ENCODE measurements at regions not wholly inside any gene's neighbourhood (a gene's known extent, or its start where the extent isn't known, plus 50 kb on each side); places are given as distances from the start of the nearest gene placed in this dataset.

DNA sequence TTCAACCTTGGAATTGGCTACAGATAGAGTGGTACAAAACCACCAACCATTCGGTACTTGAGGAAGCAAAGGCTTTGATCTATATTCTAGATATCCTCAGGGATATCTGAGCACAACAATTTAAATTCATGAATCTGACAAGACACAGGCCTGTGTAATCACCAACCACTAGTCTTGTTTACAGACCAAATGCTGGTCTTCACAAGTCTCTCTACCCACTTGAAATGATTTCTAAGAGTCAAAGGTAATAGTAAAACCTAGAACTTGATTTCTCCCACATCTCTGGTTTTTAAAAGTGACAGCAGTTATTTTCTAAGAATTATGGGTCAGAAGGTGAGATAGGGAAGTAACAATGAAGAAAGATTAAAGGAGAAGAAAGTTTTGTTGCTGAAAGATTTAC, 613.7 kb upstream of the ACVR2A start:
- in situ Hi-C loops (cut with MboI; ENCODE audit: low pct_unique_long_range_greater_than_20kb, low sequenced_read_pairs, unreplicated experiment) = no loop called here
- no peak for DNase-seq (ENCODE audit: low spot score)

DNA sequence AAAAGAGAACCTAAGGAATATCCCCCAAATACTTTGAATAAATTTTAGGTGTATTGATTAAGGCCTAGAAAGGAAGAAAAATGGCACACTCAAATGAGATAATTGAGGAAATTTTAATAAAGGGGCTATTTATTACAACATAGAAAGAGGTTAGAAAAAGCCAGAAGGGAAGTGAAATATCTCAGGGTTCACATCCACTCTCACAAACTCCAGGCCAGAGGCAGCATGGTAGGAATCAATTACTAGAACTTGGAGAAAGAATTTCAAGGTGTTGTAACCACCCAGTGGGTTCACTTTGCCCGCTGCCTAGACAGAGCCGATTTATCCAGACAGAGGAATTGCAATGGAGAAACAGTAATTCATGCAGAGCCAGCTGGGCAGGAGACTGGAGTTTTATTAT, 617.5 kb upstream of the ACVR2A start:
- TF ChIP-seq, protein P1, sequence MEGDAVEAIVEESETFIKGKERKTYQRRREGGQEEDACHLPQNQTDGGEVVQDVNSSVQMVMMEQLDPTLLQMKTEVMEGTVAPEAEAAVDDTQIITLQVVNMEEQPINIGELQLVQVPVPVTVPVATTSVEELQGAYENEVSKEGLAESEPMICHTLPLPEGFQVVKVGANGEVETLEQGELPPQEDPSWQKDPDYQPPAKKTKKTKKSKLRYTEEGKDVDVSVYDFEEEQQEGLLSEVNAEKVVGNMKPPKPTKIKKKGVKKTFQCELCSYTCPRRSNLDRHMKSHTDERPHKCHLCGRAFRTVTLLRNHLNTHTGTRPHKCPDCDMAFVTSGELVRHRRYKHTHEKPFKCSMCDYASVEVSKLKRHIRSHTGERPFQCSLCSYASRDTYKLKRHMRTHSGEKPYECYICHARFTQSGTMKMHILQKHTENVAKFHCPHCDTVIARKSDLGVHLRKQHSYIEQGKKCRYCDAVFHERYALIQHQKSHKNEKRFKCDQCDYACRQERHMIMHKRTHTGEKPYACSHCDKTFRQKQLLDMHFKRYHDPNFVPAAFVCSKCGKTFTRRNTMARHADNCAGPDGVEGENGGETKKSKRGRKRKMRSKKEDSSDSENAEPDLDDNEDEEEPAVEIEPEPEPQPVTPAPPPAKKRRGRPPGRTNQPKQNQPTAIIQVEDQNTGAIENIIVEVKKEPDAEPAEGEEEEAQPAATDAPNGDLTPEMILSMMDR (IDR thresholded peaks at IDR 0.05; ENCODE audit: extremely low read depth, insufficient read depth, missing control alignments) = no peak
- no peak for DNase-seq (ENCODE audit: low spot score)
- in situ Hi-C loops (cut with MboI; ENCODE audit: low pct_unique_long_range_greater_than_20kb, low sequenced_read_pairs, unreplicated experiment) = no loop called here

More for the DNA sequence above, 613.7 kb upstream of the ACVR2A start:
- TF ChIP-seq, protein P1 (IDR thresholded peaks at IDR 0.05; ENCODE audit: extremely low read depth, insufficient read depth, missing control alignments) = no peak

DNA sequence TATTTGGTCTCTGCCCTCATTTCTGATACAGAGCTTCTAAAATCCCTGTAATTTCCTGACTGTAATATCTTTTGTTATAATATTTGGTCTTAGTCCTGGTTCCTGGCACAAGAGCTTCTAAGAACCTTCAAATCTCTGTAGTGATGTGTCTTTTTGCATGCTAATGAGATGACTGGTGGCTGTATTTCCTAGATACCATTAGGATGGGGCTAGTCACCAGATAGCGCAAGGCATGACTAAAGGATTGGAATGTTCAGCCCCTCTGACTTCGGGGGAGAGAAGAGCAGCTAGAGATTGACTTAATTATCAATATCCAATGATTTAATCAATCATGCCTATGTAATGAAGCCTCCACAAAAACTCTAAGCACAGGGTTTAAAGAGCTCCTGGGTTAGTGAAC, 620.8 kb upstream of the ACVR2A start:
- TF ChIP-seq, protein P1 (IDR thresholded peaks at IDR 0.05; ENCODE audit: extremely low read depth, insufficient read depth, missing control alignments) = no peak
- DNase-seq (ENCODE audit: low spot score) = no peak
- in situ Hi-C loops (cut with MboI; ENCODE audit: low pct_unique_long_range_greater_than_20kb, low sequenced_read_pairs, unreplicated experiment) = no loop called here

- DNase-seq (ENCODE audit: low spot score) = no peak
- TF ChIP-seq, protein P1 (IDR thresholded peaks at IDR 0.05; ENCODE audit: extremely low read depth, insufficient read depth, missing control alignments) = no peak
- in situ Hi-C loops (cut with MboI; ENCODE audit: low pct_unique_long_range_greater_than_20kb, low sequenced_read_pairs, unreplicated experiment) = no loop called here
Measured at GRCh38 chr2:147223553-147224060, 621.2 kb upstream of the ACVR2A start.

DNA sequence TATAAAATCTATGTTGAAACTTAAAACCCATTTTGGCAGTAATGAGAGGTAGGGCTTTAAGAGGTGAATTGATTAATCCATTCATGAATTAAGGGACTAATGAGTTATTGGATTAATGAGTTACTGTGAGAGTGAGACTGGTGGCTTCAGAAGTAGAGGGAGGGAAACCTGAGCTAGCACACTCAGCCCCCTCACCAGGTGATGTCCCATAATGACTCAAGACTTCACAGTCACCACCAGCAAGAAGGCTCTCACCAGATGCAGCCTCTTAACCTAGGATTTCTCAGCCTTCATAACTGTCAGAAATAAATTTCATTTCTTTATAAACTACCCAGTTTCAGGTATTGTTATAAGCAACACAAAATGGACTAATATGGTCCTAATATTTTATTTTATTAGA, 621.7 kb upstream of the ACVR2A start:
- TF ChIP-seq, protein P1 (IDR thresholded peaks at IDR 0.05; ENCODE audit: extremely low read depth, insufficient read depth, missing control alignments) = no peak
- in situ Hi-C loops (cut with MboI; ENCODE audit: low pct_unique_long_range_greater_than_20kb, low sequenced_read_pairs, unreplicated experiment) = no loop called here
- peak; percentile 7 for DNase-seq (ENCODE audit: low spot score)

DNA sequence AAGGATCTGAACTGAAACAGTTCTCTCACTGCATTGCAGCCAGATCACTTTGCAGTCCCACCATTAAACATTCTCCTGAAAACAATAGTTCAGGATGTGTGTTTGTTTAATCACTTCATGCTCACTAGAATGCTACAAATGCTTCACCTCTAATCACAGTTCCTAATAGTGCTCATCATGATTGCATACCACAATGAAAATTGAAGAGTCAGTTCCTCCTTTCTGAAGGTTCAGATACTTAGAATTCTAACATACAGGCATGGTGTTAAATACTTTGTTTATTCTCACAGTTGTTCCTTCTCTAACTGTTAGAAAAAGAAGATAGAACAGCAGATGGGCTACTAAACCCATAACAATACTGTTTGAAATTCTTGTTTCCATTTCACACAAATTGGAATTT, 622.3 kb upstream of the ACVR2A start:
- TF ChIP-seq, protein P1 (IDR thresholded peaks at IDR 0.05; ENCODE audit: extremely low read depth, insufficient read depth, missing control alignments) = no peak
- in situ Hi-C loops (cut with MboI; ENCODE audit: low pct_unique_long_range_greater_than_20kb, low sequenced_read_pairs, unreplicated experiment) = no loop called here
- peak; percentile 4 for DNase-seq (ENCODE audit: low spot score)

DNA sequence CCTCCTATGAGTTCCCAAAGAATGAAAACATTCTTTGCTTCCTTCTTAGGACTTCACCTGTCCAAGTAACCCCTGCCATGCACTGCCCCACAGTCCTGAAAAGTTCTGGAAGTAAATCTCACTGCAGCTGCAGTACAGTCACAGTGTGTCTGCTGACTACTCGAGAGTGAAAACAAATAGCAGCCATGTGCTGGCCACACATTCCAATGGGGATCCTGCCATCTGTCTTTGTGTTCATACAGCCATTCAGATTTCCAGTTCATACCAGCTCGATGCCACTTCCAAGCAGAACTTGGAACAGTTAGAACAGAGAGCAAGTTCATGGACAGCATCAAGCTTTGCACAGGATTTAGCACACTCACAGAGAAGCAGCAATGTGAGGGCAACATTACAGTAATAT, 629.9 kb upstream of the ACVR2A start:
- TF ChIP-seq, protein P1 (IDR thresholded peaks at IDR 0.05; ENCODE audit: extremely low read depth, insufficient read depth, missing control alignments) = no peak
- DNase-seq (ENCODE audit: low spot score) = no peak
- in situ Hi-C loops (cut with MboI; ENCODE audit: low pct_unique_long_range_greater_than_20kb, low sequenced_read_pairs, unreplicated experiment) = no loop called here

All from GM13977 (cell line).